KMS-11 (cell line): ENCODE measurements at regions not wholly inside any gene's neighbourhood (a gene's known extent, or its start where the extent isn't known, plus 50 kb on each side); places are given as distances from the start of the nearest gene placed in this dataset.

Source experiments
- H2AFZ ChIP-seq: fragments of 200-600 bp; sonication (generic); 2 replicates; pipeline ENCODE4 v1.6.1; 2016; ENCODE audit warnings: antibody characterized with exemption, mixed run types, low read depth
- H3K27ac ChIP-seq: fragments of 200-600 bp; sonication (generic); 2 replicates; pipeline ENCODE4 v1.6.1; 2016; ENCODE audit warnings: mild to moderate bottlenecking, mixed run types
- H3K27me3 ChIP-seq: fragments of 200-600 bp; sonication (generic); 2 replicates; pipeline ENCODE4 v1.6.1; 2017; ENCODE audit warnings: mild to moderate bottlenecking, low read depth, mixed run types, moderate library complexity; ENCODE audit not compliant: insufficient read depth
- H3K36me3 ChIP-seq: fragments of 200-600 bp; sonication (generic); 2 replicates; pipeline ENCODE4 v1.6.1; 2017; ENCODE audit warnings: mild to moderate bottlenecking, mixed run types; ENCODE audit not compliant: insufficient read depth
- H3K4me1 ChIP-seq: fragments of 200-600 bp; sonication (generic); 2 replicates; pipeline ENCODE4 v1.6.1; 2016; ENCODE audit warnings: mild to moderate bottlenecking, low read depth, mixed run types; ENCODE audit not compliant: poor library complexity, severe bottlenecking
- H3K4me2 ChIP-seq: fragments of 200-600 bp; sonication (generic); 2 replicates; pipeline ENCODE4 v1.7.0; 2016; ENCODE audit warnings: mild to moderate bottlenecking, mixed run types
- H3K4me3 ChIP-seq: fragments of 200-600 bp; sonication (generic); IDR thresholded peaks from 2 replicates; pipeline ENCODE4 v1.6.1; 2017; ENCODE audit warnings: low read depth, low read length, mixed read lengths; ENCODE audit not compliant: insufficient read depth
- H3K79me2 ChIP-seq: fragments of 200-600 bp; sonication (generic); 2 replicates; pipeline ENCODE4 v1.6.1; 2016; ENCODE audit warnings: low read depth, mixed run types; ENCODE audit not compliant: insufficient read depth
- H3K9ac ChIP-seq: fragments of 200-600 bp; sonication (generic); 2 replicates; pipeline ENCODE4 v1.6.1; 2016; ENCODE audit warnings: mild to moderate bottlenecking, mixed run types
- H4K20me1 ChIP-seq: fragments of 200-600 bp; sonication (generic); 2 replicates; pipeline ENCODE4 v1.6.1; 2016; ENCODE audit warnings: mild to moderate bottlenecking, mixed run types; ENCODE audit not compliant: insufficient read depth
- CTCF ChIP-seq: fragments of 200-600 bp; sonication (generic); conservative IDR thresholded peaks from 2 replicates; pipeline ENCODE4 v1.6.1; 2017; ENCODE audit warnings: low read depth, mild to moderate bottlenecking, antibody characterized with exemption, low read length, moderate library complexity, mixed read lengths

GRCh38 chr13:88384542-88384941, 713.4 kb downstream of the SLITRK5 start:
- Histone ChIP-seq H3K27ac (no peak overlapping the region), H3K4me1 (no peaks in the 10 kb centered on the region), H2AFZ (no peak overlapping the region), H4K20me1 (no peaks in the 10 kb centered on the region), H3K4me2 (no peak overlapping the region), H3K79me2 (no peaks in the 10 kb centered on the region), H3K9ac (no peak overlapping the region), H3K36me3 (no peaks in the 10 kb centered on the region), H3K4me3 (no peak overlapping the region), H3K27me3 (no peaks in the 10 kb centered on the region)
- no peak for TF ChIP-seq CTCF

GRCh38 chr13:88395804-88396203, 724.6 kb downstream of the SLITRK5 start:
- no peaks in the 10 kb centered on the region for H3K4me1 ChIP-seq
- H3K4me2 ChIP-seq, result no peak overlapping the region

GRCh38 chr13:88411696-88412095, 740.5 kb downstream of the SLITRK5 start:
- Histone ChIP-seq H3K4me3 (no peak overlapping the region), H3K36me3 (no peaks in the 10 kb centered on the region), H3K79me2 (no peaks in the 10 kb centered on the region), H3K9ac (no peak overlapping the region), H3K27ac (no peak overlapping the region), H3K27me3 (no peaks in the 10 kb centered on the region), H2AFZ (no peak overlapping the region), H3K4me2 (no peak overlapping the region), H3K4me1 (no peaks in the 10 kb centered on the region), H4K20me1 (no peaks in the 10 kb centered on the region)
- TF ChIP-seq CTCF, result no peak

More at GRCh38 chr13:88395804-88396203, 724.6 kb downstream of the SLITRK5 start:
- no peak overlapping the region for H2AFZ ChIP-seq
- no peaks in the 10 kb centered on the region for H4K20me1 ChIP-seq
- H3K4me3 ChIP-seq, result no peak overlapping the region
- H3K79me2 ChIP-seq, result no peaks in the 10 kb centered on the region
- H3K9ac ChIP-seq, result no peak overlapping the region
- no peak for TF ChIP-seq CTCF
- no peaks in the 10 kb centered on the region for H3K36me3 ChIP-seq
- no peak overlapping the region for H3K27ac ChIP-seq
- H3K27me3 ChIP-seq, result no peaks in the 10 kb centered on the region

- Histone ChIP-seq H4K20me1 (no peaks in the 10 kb centered on the region), H3K9ac (no peak overlapping the region), H3K4me2 (no peak overlapping the region), H3K27ac (no peak overlapping the region), H3K27me3 (no peaks in the 10 kb centered on the region), H3K4me1 (no peaks in the 10 kb centered on the region), H2AFZ (no peak overlapping the region), H3K4me3 (no peak overlapping the region), H3K79me2 (no peaks in the 10 kb centered on the region), H3K36me3 (no peaks in the 10 kb centered on the region)
- TF ChIP-seq CTCF, result no peak
Measured at GRCh38 chr13:88417801-88418200, 746.6 kb downstream of the SLITRK5 start.
